Endothelial cell of umbilical vein (primary cell): ENCODE measurements at regions not wholly inside any gene's neighbourhood (a gene's known extent, or its start where the extent isn't known, plus 50 kb on each side); places are given as distances from the start of the nearest gene placed in this dataset.

Experiments used
- BruUV-seq: library from RNA; stranded (reverse); fragments of 400-500 nt; replicated peaks from 2 replicates; lab custom pipeline; 2021; lab: Mats Ljungman, UMichigan
- CTCF ChIA-PET: fragments of 300-600, 350-600 bp; sonication (Branson Sonifier 250); formaldehyde crosslinking; loops from one replicate; lab custom pipeline; 2021; ENCODE audit warnings: antibody characterized with exemption, inconsistent platforms; lab: Charles Lee
- POLR2A ChIA-PET: fragments of 300-600, 350-600 bp; sonication (Branson Sonifier 250); formaldehyde crosslinking; loops from one replicate; lab custom pipeline; 2021; ENCODE audit warnings: antibody characterized with exemption, inconsistent platforms; lab: Charles Lee
- DNase-seq: peaks from one replicate; pipeline ENCODE4 v3.0.0-alpha.2; 2011; ENCODE audit warnings: low read depth, low spot score
- FAIRE-seq: peaks from 2 replicates; lab custom pipeline; 2011; peaks lifted over from hg19 to GRCh38; lab: Jason Lieb, UNC
- H2AFZ ChIP-seq: 2 replicates; pipeline ENCODE4 v1.6.0; 2012; ENCODE audit warnings: low read depth, low read length, control low read depth, inconsistent platforms
- H3K27ac ChIP-seq: 2 replicates; pipeline ENCODE4 v1.5.1; 2011; ENCODE audit warnings: low read depth, mild to moderate bottlenecking, control low read depth, low read length, moderate library complexity; ENCODE audit not compliant: insufficient read depth
- H3K27me3 ChIP-seq, 2 experiments: 2 replicates each; pipeline versions ENCODE4 v1.6.0 to v1.6.1; 2011; ENCODE audit warnings: low read length in 2 of 2, mixed read lengths in 1 of 2; ENCODE audit not compliant: control insufficient read depth in 2 of 2, insufficient read depth in 2 of 2
- H3K36me3 ChIP-seq, 2 experiments: 2 replicates in 1 of 2; 3 replicates in 1 of 2; pipeline ENCODE4 v1.5.1; 2011; ENCODE audit warnings: low read length in 2 of 2, mild to moderate bottlenecking in 1 of 2, moderate library complexity in 1 of 2; ENCODE audit not compliant: control insufficient read depth in 2 of 2, insufficient read depth in 2 of 2; ENCODE audit errors: extremely low read depth in 1 of 2
- H3K4me1 ChIP-seq: 3 replicates; pipeline ENCODE4 v1.5.1; 2011; ENCODE audit warnings: mild to moderate bottlenecking, low read length; ENCODE audit not compliant: control insufficient read depth, insufficient read depth; ENCODE audit errors: extremely low read depth
- H3K4me2 ChIP-seq: 2 replicates; pipeline ENCODE4 v1.6.1; 2011; ENCODE audit warnings: low read length, control low read depth, mixed read lengths; ENCODE audit not compliant: insufficient read depth
- H3K4me3 ChIP-seq, 3 experiments: fragments of 200-600 bp in 1 of 3; sonication (generic), shearing (Covaris generic) in 1 of 3; replicated peaks in 1 of 3; 2 replicates each; pipeline ENCODE4 v1.5.1; 2011 to 2016; ENCODE audit warnings: control low read depth in 3 of 3, low read length in 3 of 3, mild to moderate bottlenecking in 2 of 3, inconsistent platforms in 1 of 3, low read depth in 1 of 3, moderate library complexity in 1 of 3; ENCODE audit not compliant: insufficient read depth in 1 of 3
- H3K79me2 ChIP-seq: 2 replicates; pipeline ENCODE4 v1.6.0; 2012; ENCODE audit warnings: low read length, inconsistent platforms; ENCODE audit not compliant: control insufficient read depth, insufficient read depth
- H3K9ac ChIP-seq: replicated peaks from 2 replicates; pipeline ENCODE3; 2011; ENCODE audit warnings: low read length, control low read depth; ENCODE audit not compliant: insufficient read depth; ENCODE audit errors: extremely low read depth
- H3K9me1 ChIP-seq: replicated peaks from 3 replicates; pipeline ENCODE4 v1.6.0; 2011; ENCODE audit warnings: mild to moderate bottlenecking, low read length; ENCODE audit not compliant: control insufficient read depth, insufficient read depth; ENCODE audit errors: extremely low read depth
- H3K9me3 ChIP-seq: replicated peaks from 2 replicates; pipeline ENCODE4 v1.5.1; 2012; ENCODE audit warnings: low read length, inconsistent platforms; ENCODE audit not compliant: control insufficient read depth, insufficient read depth
- H4K20me1 ChIP-seq: replicated peaks from 2 replicates; pipeline ENCODE3; 2011; ENCODE audit warnings: mild to moderate bottlenecking, low read length; ENCODE audit not compliant: control insufficient read depth, insufficient read depth; ENCODE audit errors: extremely low read depth
- EZH2 ChIP-seq: IDR thresholded peaks from 2 replicates; pipeline ENCODE4 v1.6.1; 2012; ENCODE audit warnings: borderline replicate concordance, low read depth, mild to moderate bottlenecking, moderate library complexity, low read length, inconsistent platforms; ENCODE audit not compliant: severe bottlenecking
- FOS ChIP-seq: IDR thresholded peaks from 2 replicates; pipeline ENCODE4 v1.6.1; 2011; ENCODE audit warnings: mild to moderate bottlenecking, low read length, moderate library complexity, borderline replicate concordance; ENCODE audit not compliant: insufficient read depth
- GATA2 ChIP-seq: IDR thresholded peaks from 2 replicates; pipeline ENCODE4 v1.7.0; 2011; ENCODE audit warnings: low read depth, mild to moderate bottlenecking, moderate library complexity, mixed read lengths, low read length; ENCODE audit not compliant: insufficient read length, insufficient read depth
- JUN ChIP-seq: IDR thresholded peaks from 2 replicates; pipeline ENCODE4 v1.6.1; 2011; ENCODE audit warnings: borderline replicate concordance, low read depth; ENCODE audit not compliant: insufficient read length, insufficient read depth
- MYC ChIP-seq: IDR thresholded peaks from one replicate; pipeline ENCODE4 v1.6.1; 2011; ENCODE audit warnings: mild to moderate bottlenecking, low read depth, low read length
- POLR2A ChIP-seq: IDR thresholded peaks from 2 replicates; pipeline ENCODE4 v1.6.1; 2012; ENCODE audit warnings: low read depth, mild to moderate bottlenecking, control low read depth, low read length
- POLR2AphosphoS5 ChIP-seq: IDR thresholded peaks from 2 replicates; pipeline ENCODE4 v1.6.1; 2012; ENCODE audit warnings: low read depth, mild to moderate bottlenecking, control low read depth, low read length, moderate library complexity; ENCODE audit not compliant: insufficient read depth
- dilution Hi-C: fragments of 300-500 bp; cut with MboI; formaldehyde crosslinking; loops from one replicate; pipeline ENCODE4 v1.15.0; 2019; ENCODE audit warnings: low sequenced_read_pairs; ENCODE audit not compliant: extremely low pct_ligation_motif_present
- intact Hi-C: fragments of 100-400 bp; cut with micrococcal nuclease; formaldehyde crosslinking; loops from one replicate; pipeline ENCODE4 v1.10.0; 2022
- TF ChIP-seq, protein P1 (sequence below), 2 donors: IDR thresholded peaks; 1 replicate in 1 of 2; 2 replicates in 1 of 2; pipeline ENCODE4 v1.5.1; 2011; ENCODE audit warnings: low read length in 2 of 2, mild to moderate bottlenecking in 2 of 2, moderate library complexity in 2 of 2, control low read depth in 1 of 2, inconsistent platforms in 1 of 2, low read depth in 1 of 2; ENCODE audit not compliant: insufficient read depth in 1 of 2; ENCODE audit errors: extremely low read depth in 1 of 2
- TF ChIP-seq, protein P2 (sequence below): IDR thresholded peaks from 2 replicates; pipeline ENCODE4 v1.6.1; 2011; ENCODE audit not compliant: insufficient read depth, insufficient read length

DNA sequence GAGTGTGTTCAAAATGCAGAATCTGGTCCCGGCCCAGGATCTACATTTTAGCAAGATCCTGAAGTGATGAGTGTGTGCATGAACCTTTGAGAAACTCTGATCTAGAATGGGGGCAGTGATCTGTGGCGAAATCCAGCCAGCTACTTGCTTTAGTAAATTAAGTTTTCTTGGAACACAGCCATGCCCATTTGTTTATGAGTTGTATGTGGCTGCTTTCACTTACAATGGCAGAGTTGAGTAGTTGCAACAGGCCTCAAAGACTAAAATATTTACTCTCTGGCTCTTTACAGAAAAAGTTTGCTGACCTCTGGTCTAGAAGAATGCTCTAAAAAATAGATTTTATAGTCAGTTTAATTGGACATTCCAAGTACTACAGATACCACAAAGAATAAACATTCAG is 588.3 kb downstream of the BNC2 start:
- Histone ChIP-seq H2AFZ (no peak overlapping the region), H3K9me3 (no peaks in the 10 kb centered on the region), H3K4me1 (no peaks in the 10 kb centered on the region), H3K79me2 (no peaks in the 10 kb centered on the region), H3K9ac (no peak overlapping the region), H4K20me1 (no peaks in the 10 kb centered on the region), H3K36me3 (no peaks in the 10 kb centered on the region), H3K4me2 (no peak overlapping the region), H3K4me3 (no peak overlapping the region), H3K9me1 (no peaks in the 10 kb centered on the region), H3K27me3 (peaks cover 0 to 6% of the 10 kb centered on the region in 2 experiments), H3K27ac (no peak overlapping the region)
- POLR2A ChIA-PET: no interaction called here
- no peak for DNase-seq
- no peak for FAIRE-seq
- dilution Hi-C loops: no loop called here
- intact Hi-C loops: loop anchor here (5.0 kb wide), 1 partner anchor 60 kb away; no protein-coding TSS in a partner anchor
- no peak for TF ChIP-seq POLR2AphosphoS5
- TF ChIP-seq, protein P1, sequence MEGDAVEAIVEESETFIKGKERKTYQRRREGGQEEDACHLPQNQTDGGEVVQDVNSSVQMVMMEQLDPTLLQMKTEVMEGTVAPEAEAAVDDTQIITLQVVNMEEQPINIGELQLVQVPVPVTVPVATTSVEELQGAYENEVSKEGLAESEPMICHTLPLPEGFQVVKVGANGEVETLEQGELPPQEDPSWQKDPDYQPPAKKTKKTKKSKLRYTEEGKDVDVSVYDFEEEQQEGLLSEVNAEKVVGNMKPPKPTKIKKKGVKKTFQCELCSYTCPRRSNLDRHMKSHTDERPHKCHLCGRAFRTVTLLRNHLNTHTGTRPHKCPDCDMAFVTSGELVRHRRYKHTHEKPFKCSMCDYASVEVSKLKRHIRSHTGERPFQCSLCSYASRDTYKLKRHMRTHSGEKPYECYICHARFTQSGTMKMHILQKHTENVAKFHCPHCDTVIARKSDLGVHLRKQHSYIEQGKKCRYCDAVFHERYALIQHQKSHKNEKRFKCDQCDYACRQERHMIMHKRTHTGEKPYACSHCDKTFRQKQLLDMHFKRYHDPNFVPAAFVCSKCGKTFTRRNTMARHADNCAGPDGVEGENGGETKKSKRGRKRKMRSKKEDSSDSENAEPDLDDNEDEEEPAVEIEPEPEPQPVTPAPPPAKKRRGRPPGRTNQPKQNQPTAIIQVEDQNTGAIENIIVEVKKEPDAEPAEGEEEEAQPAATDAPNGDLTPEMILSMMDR (IDR thresholded peaks at IDR 0.05; ENCODE audit: extremely low read depth in 1 of 2, insufficient read depth in 1 of 2, low read depth in 1 of 2, low read length in 2 of 2): no peak
- no peak for TF ChIP-seq POLR2A
- TF ChIP-seq JUN: no peak
- no peak for TF ChIP-seq FOS
- no peak for TF ChIP-seq EZH2
- no peak for TF ChIP-seq MYC
- TF ChIP-seq, protein P2, sequence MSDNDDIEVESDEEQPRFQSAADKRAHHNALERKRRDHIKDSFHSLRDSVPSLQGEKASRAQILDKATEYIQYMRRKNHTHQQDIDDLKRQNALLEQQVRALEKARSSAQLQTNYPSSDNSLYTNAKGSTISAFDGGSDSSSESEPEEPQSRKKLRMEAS: no peak
- TF ChIP-seq GATA2: no peak
- CTCF ChIA-PET: no interaction called here
- no TSS peak for BruUV-seq
